KMS-11 (cell line): ENCODE measurements at regions not wholly inside any gene's neighbourhood (a gene's known extent, or its start where the extent isn't known, plus 50 kb on each side); places are given as distances from the start of the nearest gene placed in this dataset.

Source experiments
- H2AFZ ChIP-seq: fragments of 200-600 bp; sonication (generic); 2 replicates; pipeline ENCODE4 v1.6.1; 2016; ENCODE audit warnings: antibody characterized with exemption, mixed run types, low read depth
- H3K27ac ChIP-seq: fragments of 200-600 bp; sonication (generic); 2 replicates; pipeline ENCODE4 v1.6.1; 2016; ENCODE audit warnings: mild to moderate bottlenecking, mixed run types
- H3K27me3 ChIP-seq: fragments of 200-600 bp; sonication (generic); 2 replicates; pipeline ENCODE4 v1.6.1; 2017; ENCODE audit warnings: mild to moderate bottlenecking, low read depth, mixed run types, moderate library complexity; ENCODE audit not compliant: insufficient read depth
- H3K36me3 ChIP-seq: fragments of 200-600 bp; sonication (generic); 2 replicates; pipeline ENCODE4 v1.6.1; 2017; ENCODE audit warnings: mild to moderate bottlenecking, mixed run types; ENCODE audit not compliant: insufficient read depth
- H3K4me1 ChIP-seq: fragments of 200-600 bp; sonication (generic); 2 replicates; pipeline ENCODE4 v1.6.1; 2016; ENCODE audit warnings: mild to moderate bottlenecking, low read depth, mixed run types; ENCODE audit not compliant: poor library complexity, severe bottlenecking
- H3K4me2 ChIP-seq: fragments of 200-600 bp; sonication (generic); 2 replicates; pipeline ENCODE4 v1.7.0; 2016; ENCODE audit warnings: mild to moderate bottlenecking, mixed run types
- H3K4me3 ChIP-seq: fragments of 200-600 bp; sonication (generic); IDR thresholded peaks from 2 replicates; pipeline ENCODE4 v1.6.1; 2017; ENCODE audit warnings: low read depth, low read length, mixed read lengths; ENCODE audit not compliant: insufficient read depth
- H3K79me2 ChIP-seq: fragments of 200-600 bp; sonication (generic); 2 replicates; pipeline ENCODE4 v1.6.1; 2016; ENCODE audit warnings: low read depth, mixed run types; ENCODE audit not compliant: insufficient read depth
- H3K9ac ChIP-seq: fragments of 200-600 bp; sonication (generic); 2 replicates; pipeline ENCODE4 v1.6.1; 2016; ENCODE audit warnings: mild to moderate bottlenecking, mixed run types
- H4K20me1 ChIP-seq: fragments of 200-600 bp; sonication (generic); 2 replicates; pipeline ENCODE4 v1.6.1; 2016; ENCODE audit warnings: mild to moderate bottlenecking, mixed run types; ENCODE audit not compliant: insufficient read depth
- CTCF ChIP-seq: fragments of 200-600 bp; sonication (generic); conservative IDR thresholded peaks from 2 replicates; pipeline ENCODE4 v1.6.1; 2017; ENCODE audit warnings: low read depth, mild to moderate bottlenecking, antibody characterized with exemption, low read length, moderate library complexity, mixed read lengths

GRCh38 chr3:166455744-166456143 lies 618.5 kb upstream of the BCHE start:
- H3K4me2 ChIP-seq, result no peak overlapping the region
- H3K4me1 ChIP-seq, result no peaks in the 10 kb centered on the region
- no peak overlapping the region for H3K27ac ChIP-seq
- H3K27me3 ChIP-seq, result no peaks in the 10 kb centered on the region
- H3K4me3 ChIP-seq, result no peak overlapping the region
- no peaks in the 10 kb centered on the region for H3K79me2 ChIP-seq
- no peak for TF ChIP-seq CTCF
- no peaks in the 10 kb centered on the region for H3K36me3 ChIP-seq
- no peaks in the 10 kb centered on the region for H4K20me1 ChIP-seq
- no peak overlapping the region for H3K9ac ChIP-seq
- H2AFZ ChIP-seq, result no peak overlapping the region

GRCh38 chr3:166453478-166453877 lies 616.3 kb upstream of the BCHE start:
- Histone ChIP-seq H3K4me2 (no peak overlapping the region), H3K36me3 (no peaks in the 10 kb centered on the region), H3K4me1 (no peaks in the 10 kb centered on the region), H3K4me3 (no peak overlapping the region), H3K27ac (no peak overlapping the region), H3K27me3 (no peaks in the 10 kb centered on the region), H3K79me2 (no peaks in the 10 kb centered on the region), H2AFZ (no peak overlapping the region), H4K20me1 (no peaks in the 10 kb centered on the region), H3K9ac (no peak overlapping the region)
- no peak for TF ChIP-seq CTCF

GRCh38 chr3:166451997-166452396 lies 614.8 kb upstream of the BCHE start:
- Histone ChIP-seq H4K20me1 (no peaks in the 10 kb centered on the region), H3K27me3 (no peaks in the 10 kb centered on the region), H3K27ac (no peak overlapping the region), H3K4me2 (no peak overlapping the region), H3K36me3 (no peaks in the 10 kb centered on the region), H3K9ac (no peak overlapping the region), H3K79me2 (no peaks in the 10 kb centered on the region), H3K4me3 (no peak overlapping the region), H2AFZ (no peak overlapping the region), H3K4me1 (no peaks in the 10 kb centered on the region)
- TF ChIP-seq CTCF, result no peak

GRCh38 chr3:166447513-166447912 lies 610.3 kb upstream of the BCHE start:
- Histone ChIP-seq H2AFZ (no peak overlapping the region), H3K4me2 (no peak overlapping the region), H3K9ac (no peak overlapping the region), H3K27ac (no peak overlapping the region), H4K20me1 (no peaks in the 10 kb centered on the region), H3K4me1 (peaks cover 4% of the 10 kb centered on the region), H3K36me3 (no peaks in the 10 kb centered on the region), H3K79me2 (no peaks in the 10 kb centered on the region), H3K4me3 (no peak overlapping the region), H3K27me3 (no peaks in the 10 kb centered on the region)
- TF ChIP-seq CTCF, result no peak

- Histone ChIP-seq H3K36me3 (no peaks in the 10 kb centered on the region), H2AFZ (no peak overlapping the region), H4K20me1 (no peaks in the 10 kb centered on the region), H3K79me2 (no peaks in the 10 kb centered on the region), H3K27me3 (no peaks in the 10 kb centered on the region), H3K9ac (no peak overlapping the region), H3K27ac (no peak overlapping the region), H3K4me3 (no peak overlapping the region), H3K4me2 (no peak overlapping the region), H3K4me1 (peaks cover 4% of the 10 kb centered on the region)
- no peak for TF ChIP-seq CTCF
These were observed 609.8 kb upstream of the BCHE start for GRCh38 chr3:166446986-166447385.
